ENCODE measurements at regions not wholly inside any gene's neighbourhood (a gene's known extent, or its start where the extent isn't known, plus 50 kb on each side); places are given as distances from the start of the nearest gene placed in this dataset.

DNA sequence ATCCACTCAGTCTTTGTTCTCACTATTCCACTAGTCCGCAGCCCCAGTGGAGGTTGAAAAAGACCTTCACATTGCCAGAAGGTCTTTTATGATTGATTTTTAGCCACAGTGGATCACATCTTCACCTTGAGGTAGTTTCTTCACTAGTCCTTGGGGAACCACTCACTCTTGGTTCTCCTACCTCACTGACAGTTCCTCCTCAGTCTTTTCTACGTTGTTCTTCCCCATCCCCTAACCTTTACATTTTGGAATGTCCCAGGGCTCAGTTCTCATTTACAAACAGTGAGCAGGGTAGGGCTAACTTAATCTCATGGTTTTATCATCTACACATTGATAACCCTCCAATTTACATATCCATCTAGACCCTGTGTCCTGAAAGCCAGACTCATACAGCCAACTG lies 316.4 kb upstream of the SORL1-AS1 start:
- DNase-seq (ENCODE audit: low read depth): no peak
- H3K4me3 ChIP-seq (ENCODE audit: low read depth, low read length): no peak overlapping the region
- TF ChIP-seq, protein P1, sequence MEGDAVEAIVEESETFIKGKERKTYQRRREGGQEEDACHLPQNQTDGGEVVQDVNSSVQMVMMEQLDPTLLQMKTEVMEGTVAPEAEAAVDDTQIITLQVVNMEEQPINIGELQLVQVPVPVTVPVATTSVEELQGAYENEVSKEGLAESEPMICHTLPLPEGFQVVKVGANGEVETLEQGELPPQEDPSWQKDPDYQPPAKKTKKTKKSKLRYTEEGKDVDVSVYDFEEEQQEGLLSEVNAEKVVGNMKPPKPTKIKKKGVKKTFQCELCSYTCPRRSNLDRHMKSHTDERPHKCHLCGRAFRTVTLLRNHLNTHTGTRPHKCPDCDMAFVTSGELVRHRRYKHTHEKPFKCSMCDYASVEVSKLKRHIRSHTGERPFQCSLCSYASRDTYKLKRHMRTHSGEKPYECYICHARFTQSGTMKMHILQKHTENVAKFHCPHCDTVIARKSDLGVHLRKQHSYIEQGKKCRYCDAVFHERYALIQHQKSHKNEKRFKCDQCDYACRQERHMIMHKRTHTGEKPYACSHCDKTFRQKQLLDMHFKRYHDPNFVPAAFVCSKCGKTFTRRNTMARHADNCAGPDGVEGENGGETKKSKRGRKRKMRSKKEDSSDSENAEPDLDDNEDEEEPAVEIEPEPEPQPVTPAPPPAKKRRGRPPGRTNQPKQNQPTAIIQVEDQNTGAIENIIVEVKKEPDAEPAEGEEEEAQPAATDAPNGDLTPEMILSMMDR (IDR thresholded peaks at IDR 0.05; ENCODE audit: insufficient read depth, low read depth, low read length, missing control alignments): no peak

DNA sequence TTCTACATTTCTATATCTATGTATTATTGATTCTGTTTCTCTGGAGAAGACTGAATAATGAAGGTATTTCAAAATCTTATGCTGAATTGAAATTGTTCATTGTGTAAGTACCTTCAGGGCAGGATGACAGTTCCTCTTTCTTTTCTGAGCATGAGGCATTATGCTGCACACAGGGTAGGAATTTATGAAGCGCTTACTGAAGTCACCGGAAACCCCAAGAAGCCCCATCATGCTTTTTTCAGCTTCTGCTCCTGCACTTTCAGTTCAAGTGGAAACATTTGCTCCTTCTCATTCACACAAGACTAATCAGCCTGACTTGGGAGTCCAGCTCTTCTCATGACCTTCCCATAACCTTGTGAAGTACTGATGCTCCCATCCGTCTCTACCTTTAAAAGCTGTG lies 314.7 kb upstream of the SORL1-AS1 start:
- TF ChIP-seq, protein P1 (IDR thresholded peaks at IDR 0.05; ENCODE audit: insufficient read depth, low read depth, low read length, missing control alignments): no peak
- H3K4me3 ChIP-seq (ENCODE audit: low read depth, low read length): no peak overlapping the region
- peak; percentile 55 for DNase-seq (ENCODE audit: low read depth)

DNA sequence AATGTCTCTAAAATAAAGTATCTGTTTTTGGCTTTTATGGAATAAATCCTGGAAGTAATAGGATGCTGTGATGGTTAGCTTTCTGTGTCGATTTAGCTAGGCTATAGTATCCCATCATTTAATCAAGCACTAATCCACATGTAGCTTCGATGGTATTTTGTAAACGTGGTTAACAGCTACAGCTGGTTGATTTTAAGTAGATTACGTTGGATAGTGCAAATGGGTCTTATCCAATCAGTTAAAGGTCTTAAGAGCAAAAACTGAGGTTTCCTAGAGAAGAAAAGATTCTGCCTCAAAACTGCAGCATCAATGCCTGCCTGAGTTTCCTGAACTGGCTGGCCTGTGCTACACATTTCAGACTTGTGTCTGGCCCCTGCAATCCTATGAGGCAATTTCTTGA lies 314.2 kb upstream of the SORL1-AS1 start:
- no peak for DNase-seq (ENCODE audit: low read depth)
- H3K4me3 ChIP-seq (ENCODE audit: low read depth, low read length): no peak overlapping the region
- TF ChIP-seq, protein P1 (IDR thresholded peaks at IDR 0.05; ENCODE audit: insufficient read depth, low read depth, low read length, missing control alignments): no peak

DNA sequence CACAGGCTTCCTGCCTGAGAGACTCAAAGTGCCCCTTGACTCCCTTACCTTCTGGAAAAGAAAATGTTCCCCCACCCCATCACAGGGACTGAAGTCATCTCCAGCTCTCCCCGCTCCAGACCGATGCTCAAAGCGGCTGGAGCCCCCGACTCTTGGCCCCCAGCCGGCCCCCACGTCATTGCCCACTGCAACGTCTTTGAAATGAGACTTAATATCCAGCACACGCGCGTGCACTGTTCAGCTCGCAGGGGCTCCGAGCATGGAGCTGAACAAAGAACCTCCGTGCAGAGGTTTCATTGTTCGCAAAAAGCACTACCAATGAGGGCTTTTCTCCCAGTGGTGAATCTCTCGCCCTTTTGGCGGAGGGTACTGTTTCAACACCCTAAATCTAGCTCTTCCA lies 313.4 kb upstream of the SORL1-AS1 start:
- no peak overlapping the region for H3K4me3 ChIP-seq (ENCODE audit: low read depth, low read length)
- TF ChIP-seq, protein P1 (IDR thresholded peaks at IDR 0.05; ENCODE audit: insufficient read depth, low read depth, low read length, missing control alignments): no peak
- DNase-seq (ENCODE audit: low read depth): no peak

DNA sequence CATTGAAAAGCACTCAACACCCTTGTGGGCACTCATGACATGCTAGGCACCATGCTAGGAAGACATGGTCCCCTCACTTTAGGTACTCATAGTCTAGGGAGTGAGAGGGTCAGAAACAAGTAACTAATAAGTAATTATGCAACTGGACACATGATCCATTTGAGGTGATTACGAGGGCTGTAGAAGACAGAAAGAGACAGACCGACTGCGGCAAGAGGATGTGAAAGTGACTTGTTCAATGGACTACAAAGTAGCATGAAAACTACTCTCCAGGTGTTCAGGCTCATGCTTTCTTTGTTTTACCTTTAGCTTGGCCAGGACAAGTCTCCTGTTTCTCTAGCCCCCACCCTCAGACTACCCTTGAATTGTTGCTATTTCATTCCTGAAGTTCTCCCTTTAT lies 310.8 kb upstream of the SORL1-AS1 start:
- TF ChIP-seq, protein P1 (IDR thresholded peaks at IDR 0.05; ENCODE audit: insufficient read depth, low read depth, low read length, missing control alignments): no peak
- H3K4me3 ChIP-seq (ENCODE audit: low read depth, low read length): no peak overlapping the region
- peak; percentile 42 for DNase-seq (ENCODE audit: low read depth)

DNA sequence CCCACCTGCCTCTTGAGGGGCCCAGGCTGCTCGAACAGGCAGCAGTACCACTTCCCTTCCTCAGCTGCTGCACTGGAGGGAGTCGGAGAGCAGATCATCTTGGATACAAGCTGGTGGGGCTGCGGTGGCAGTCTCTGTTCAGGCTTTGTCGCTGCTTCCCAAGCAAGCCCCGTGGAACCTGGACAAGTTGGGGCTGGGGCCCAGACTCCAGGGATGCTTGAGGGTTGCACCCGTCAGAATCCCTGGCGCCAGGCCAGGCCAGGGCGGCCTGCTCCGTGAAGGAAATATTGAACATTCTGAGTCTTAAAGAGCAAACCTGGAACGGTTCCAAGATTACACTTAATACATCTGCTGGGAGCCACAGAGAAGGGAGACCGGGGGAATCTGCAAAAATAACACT lies 310.1 kb upstream of the SORL1-AS1 start:
- TF ChIP-seq, protein P1 (IDR thresholded peaks at IDR 0.05; ENCODE audit: insufficient read depth, low read depth, low read length, missing control alignments): no peak

DNA sequence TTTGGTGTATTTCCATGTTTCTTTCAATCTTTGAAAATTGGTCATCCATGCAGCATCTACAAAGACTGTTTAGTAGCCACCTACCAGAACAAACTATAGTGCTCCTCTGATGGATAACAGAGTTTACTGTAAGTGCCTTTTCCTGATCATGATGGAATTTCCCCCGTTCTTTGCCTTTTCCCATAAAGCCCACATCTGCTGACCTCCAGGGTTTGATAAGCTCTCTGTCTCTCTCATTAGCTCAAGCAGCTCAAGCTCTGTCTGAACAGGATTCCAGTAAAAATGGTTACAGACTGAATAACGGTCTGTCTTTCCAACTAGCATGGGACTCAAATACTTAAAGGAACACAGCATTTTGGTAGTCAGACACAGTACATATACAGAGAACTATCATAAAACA lies 308.4 kb upstream of the SORL1-AS1 start:
- DNase-seq (ENCODE audit: low read depth): no peak
- H3K4me3 ChIP-seq (ENCODE audit: low read depth, low read length): no peak overlapping the region
- TF ChIP-seq, protein P1 (IDR thresholded peaks at IDR 0.05; ENCODE audit: insufficient read depth, low read depth, low read length, missing control alignments): no peak

More for the DNA sequence above, 310.1 kb upstream of the SORL1-AS1 start:
- H3K4me3 ChIP-seq (ENCODE audit: low read depth, low read length): no peak overlapping the region
- no peak for DNase-seq (ENCODE audit: low read depth)

All from GM12865 (cell line).